ENCODE measurements at regions not wholly inside any gene's neighbourhood (a gene's known extent, or its start where the extent isn't known, plus 50 kb on each side); places are given as distances from the start of the nearest gene placed in this dataset.

DNA sequence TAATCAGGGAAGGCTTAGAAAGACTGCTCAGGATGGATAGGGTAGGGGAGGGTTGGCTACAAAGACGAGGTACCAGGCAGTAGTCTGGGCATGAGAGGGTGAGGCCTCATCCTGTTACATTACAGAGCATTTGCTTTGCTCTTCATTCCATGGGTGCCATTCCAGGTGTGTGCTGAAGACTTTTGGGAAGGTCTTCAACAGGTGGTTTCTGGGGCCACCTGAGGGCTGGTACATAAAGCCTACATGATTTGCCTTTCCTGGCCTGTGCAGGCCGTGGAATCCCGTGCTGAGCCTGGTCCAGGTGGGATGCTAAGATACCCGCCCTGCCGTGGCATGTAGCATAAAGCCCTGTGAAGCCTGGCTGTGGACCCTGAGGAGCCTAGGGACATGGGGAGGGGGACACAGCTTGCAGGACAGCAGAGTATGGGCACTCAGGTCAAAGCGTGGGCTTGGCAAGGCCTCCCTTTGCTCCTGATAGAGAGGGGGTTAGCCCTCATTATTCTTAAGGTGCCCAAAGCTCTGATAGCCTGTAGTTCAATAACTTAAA, 55.6 kb upstream of the ZNF536 start (continued):
- TF ChIP-seq, protein P1, sequence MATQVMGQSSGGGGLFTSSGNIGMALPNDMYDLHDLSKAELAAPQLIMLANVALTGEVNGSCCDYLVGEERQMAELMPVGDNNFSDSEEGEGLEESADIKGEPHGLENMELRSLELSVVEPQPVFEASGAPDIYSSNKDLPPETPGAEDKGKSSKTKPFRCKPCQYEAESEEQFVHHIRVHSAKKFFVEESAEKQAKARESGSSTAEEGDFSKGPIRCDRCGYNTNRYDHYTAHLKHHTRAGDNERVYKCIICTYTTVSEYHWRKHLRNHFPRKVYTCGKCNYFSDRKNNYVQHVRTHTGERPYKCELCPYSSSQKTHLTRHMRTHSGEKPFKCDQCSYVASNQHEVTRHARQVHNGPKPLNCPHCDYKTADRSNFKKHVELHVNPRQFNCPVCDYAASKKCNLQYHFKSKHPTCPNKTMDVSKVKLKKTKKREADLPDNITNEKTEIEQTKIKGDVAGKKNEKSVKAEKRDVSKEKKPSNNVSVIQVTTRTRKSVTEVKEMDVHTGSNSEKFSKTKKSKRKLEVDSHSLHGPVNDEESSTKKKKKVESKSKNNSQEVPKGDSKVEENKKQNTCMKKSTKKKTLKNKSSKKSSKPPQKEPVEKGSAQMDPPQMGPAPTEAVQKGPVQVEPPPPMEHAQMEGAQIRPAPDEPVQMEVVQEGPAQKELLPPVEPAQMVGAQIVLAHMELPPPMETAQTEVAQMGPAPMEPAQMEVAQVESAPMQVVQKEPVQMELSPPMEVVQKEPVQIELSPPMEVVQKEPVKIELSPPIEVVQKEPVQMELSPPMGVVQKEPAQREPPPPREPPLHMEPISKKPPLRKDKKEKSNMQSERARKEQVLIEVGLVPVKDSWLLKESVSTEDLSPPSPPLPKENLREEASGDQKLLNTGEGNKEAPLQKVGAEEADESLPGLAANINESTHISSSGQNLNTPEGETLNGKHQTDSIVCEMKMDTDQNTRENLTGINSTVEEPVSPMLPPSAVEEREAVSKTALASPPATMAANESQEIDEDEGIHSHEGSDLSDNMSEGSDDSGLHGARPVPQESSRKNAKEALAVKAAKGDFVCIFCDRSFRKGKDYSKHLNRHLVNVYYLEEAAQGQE (IDR thresholded peaks at IDR 0.05; ENCODE audit: borderline replicate concordance) = no peak
- TF ChIP-seq, protein P1 (CRISPR knock-in tag; IDR thresholded peaks at IDR 0.05; ENCODE audit: low read depth) = no peak
- TF ChIP-seq ZKSCAN1 (IDR thresholded peaks at IDR 0.05; ENCODE audit: low read depth, low read length) (no peak), SRSF1 (IDR thresholded peaks at IDR 0.05; ENCODE audit: low read depth, low read length) (no peak), POLR2AphosphoS5 (IDR thresholded peaks at IDR 0.05; ENCODE audit: control insufficient read depth, insufficient read depth, low read depth, low read length) (no peak), MCM7 (IDR thresholded peaks at IDR 0.05) (no peak), ZNF184 (CRISPR knock-in tag; IDR thresholded peaks at IDR 0.05) (no peak)

Data from K562 (cell line).